Neural cell (in vitro differentiated cells): ENCODE measurements at regions not wholly inside any gene's neighbourhood (a gene's known extent, or its start where the extent isn't known, plus 50 kb on each side); places are given as distances from the start of the nearest gene placed in this dataset.
A peak's percentile ranks its signal among the peaks of the same experiment; 100 is the strongest.

Experiments used
- H2AFZ ChIP-seq: fragments of 200-600, 300-800 bp; sonication (generic), shearing (Covaris generic); 2 replicates; pipeline ENCODE4 v1.6.0; 2014; ENCODE audit warnings: low read depth, mild to moderate bottlenecking, antibody characterized with exemption, low read length, moderate library complexity
- H3F3A ChIP-seq: fragments of 200-600 bp; shearing (Covaris generic); 2 replicates; pipeline ENCODE4 v1.6.1; 2016; ENCODE audit warnings: mild to moderate bottlenecking, moderate library complexity, mixed read lengths, antibody characterized with exemption, low read length; ENCODE audit not compliant: insufficient read depth, poor library complexity, severe bottlenecking
- H3K27ac ChIP-seq: fragments of 200-600, 300-800 bp; sonication (generic), shearing (Covaris generic); 2 replicates; pipeline ENCODE4 v1.5.1; 2014; ENCODE audit warnings: mild to moderate bottlenecking, low read length, moderate library complexity
- H3K27me3 ChIP-seq: fragments of 300-800, 200-600 bp; sonication (generic), shearing (Covaris generic); 2 replicates; pipeline ENCODE4 v1.6.0; 2014; ENCODE audit warnings: mild to moderate bottlenecking, low read depth, low read length, moderate library complexity; ENCODE audit not compliant: insufficient read depth
- H3K36me3 ChIP-seq: fragments of 300-800, 200-600 bp; sonication (generic), shearing (Covaris generic); 2 replicates; pipeline ENCODE4 v1.5.1; 2014; ENCODE audit warnings: mild to moderate bottlenecking, antibody characterized with exemption, low read length, moderate library complexity; ENCODE audit not compliant: insufficient read depth
- H3K4me2 ChIP-seq: fragments of 300-800, 200-600 bp; sonication (generic), shearing (Covaris generic); 2 replicates; pipeline ENCODE4 v1.6.0; 2014; ENCODE audit warnings: mild to moderate bottlenecking, low read length
- H3K4me3 ChIP-seq: fragments of 300-800, 200-600 bp; sonication (generic), shearing (Covaris generic); 2 replicates; pipeline ENCODE4 v1.5.1; 2014; ENCODE audit warnings: mild to moderate bottlenecking, low read length, moderate library complexity
- H3K79me2 ChIP-seq: fragments of 200-600 bp; shearing (Covaris generic); replicated peaks from 2 replicates; pipeline ENCODE4 v1.6.0; 2014; ENCODE audit warnings: mild to moderate bottlenecking, low read length, moderate library complexity; ENCODE audit not compliant: insufficient read depth
- H3K9ac ChIP-seq: fragments of 300-800, 200-600 bp; sonication (generic), shearing (Covaris generic); 2 replicates; pipeline ENCODE4 v1.6.1; 2016; ENCODE audit warnings: mild to moderate bottlenecking, low read length, mixed read lengths
- H3K9me2 ChIP-seq: fragments of 200-600 bp; shearing (Covaris generic); 2 replicates; pipeline ENCODE4 v1.6.1; 2016; ENCODE audit warnings: mild to moderate bottlenecking, low read length, mixed read lengths; ENCODE audit not compliant: insufficient read depth
- H3K9me3 ChIP-seq: fragments of 200-600, 300-800 bp; sonication (generic), shearing (Covaris generic); 2 replicates; pipeline ENCODE4 v1.6.1; 2016; ENCODE audit warnings: mild to moderate bottlenecking, mixed run types, low read length, moderate library complexity, mixed read lengths
- H4K20me1 ChIP-seq: fragments of 200-600 bp; shearing (Covaris generic); 2 replicates; pipeline ENCODE4 v1.6.1; 2016; ENCODE audit warnings: mild to moderate bottlenecking, mixed run types; ENCODE audit not compliant: insufficient read depth
- CTCF ChIP-seq: fragments of 450-650 bp; IDR thresholded peaks from 2 replicates; pipeline ENCODE4 v1.5.1; 2014; ENCODE audit warnings: antibody characterized with exemption, mild to moderate bottlenecking, moderate library complexity; ENCODE audit not compliant: poor library complexity, severe bottlenecking
- EP300 ChIP-seq: fragments of 450-650 bp; conservative IDR thresholded peaks from 2 replicates; pipeline ENCODE4 v1.6.1; 2014; ENCODE audit warnings: antibody characterized with exemption, mild to moderate bottlenecking, moderate library complexity; ENCODE audit not compliant: poor library complexity, severe bottlenecking
- MXI1 ChIP-seq: fragments of 450-650 bp; conservative IDR thresholded peaks from 2 replicates; pipeline ENCODE4 v1.6.1; 2014; ENCODE audit warnings: antibody characterized with exemption, mild to moderate bottlenecking; ENCODE audit not compliant: poor library complexity, severe bottlenecking
- POLR2AphosphoS5 ChIP-seq: IDR thresholded peaks from 2 replicates; pipeline ENCODE4 v1.6.1; 2012
- RAD21 ChIP-seq: fragments of 450-650 bp; conservative IDR thresholded peaks from 2 replicates; pipeline ENCODE4 v1.6.1; 2014; ENCODE audit warnings: antibody characterized with exemption, mild to moderate bottlenecking, moderate library complexity
- REST ChIP-seq: IDR thresholded peaks from 2 replicates; pipeline ENCODE4 v1.6.1; 2012; ENCODE audit warnings: borderline replicate concordance
- TAF1 ChIP-seq: IDR thresholded peaks from 2 replicates; pipeline ENCODE4 v1.6.1; 2012; ENCODE audit warnings: low read depth

GRCh38 chr6:88539295-88539764 is 373.2 kb upstream of the CNR1 start:
- no peaks in the 10 kb centered on the region for H3K9me3 ChIP-seq
- H3K4me2 ChIP-seq = peak overlapping the region; percentile 57
- H3K79me2 ChIP-seq = no peaks in the 10 kb centered on the region
- H3F3A ChIP-seq = no peaks in the 10 kb centered on the region
- H3K9ac ChIP-seq = peak overlapping the region; percentile 54
- peak overlapping the region; percentile 39 for H3K4me3 ChIP-seq
- TF ChIP-seq REST (peak; percentile 38), POLR2AphosphoS5 (peak; percentile 35), CTCF (no peak), TAF1 (no peak)
- H3K27me3 ChIP-seq = no peaks in the 10 kb centered on the region
- no peaks in the 10 kb centered on the region for H3K9me2 ChIP-seq
- H3K36me3 ChIP-seq = no peaks in the 10 kb centered on the region
- peak overlapping the region; percentile 87 for H3K27ac ChIP-seq
- H4K20me1 ChIP-seq = no peaks in the 10 kb centered on the region
- peak overlapping the region; percentile 27 for H2AFZ ChIP-seq

- Histone ChIP-seq H4K20me1 (no peaks in the 10 kb centered on the region), H3K9me2 (no peaks in the 10 kb centered on the region), H3K27ac (peak overlapping the region; percentile 87), H3K9me3 (no peaks in the 10 kb centered on the region), H3K4me2 (peak overlapping the region; percentile 57), H3K4me3 (peak overlapping the region; percentile 39), H3K79me2 (no peaks in the 10 kb centered on the region), H3K9ac (peak overlapping the region; percentile 54), H3K36me3 (no peaks in the 10 kb centered on the region), H3K27me3 (no peaks in the 10 kb centered on the region), H2AFZ (peak overlapping the region; percentile 27), H3F3A (no peaks in the 10 kb centered on the region)
- TF ChIP-seq MXI1 (no peak), REST (peak; percentile 51), POLR2AphosphoS5 (peak; percentile 62), EP300 (no peak), RAD21 (no peak), CTCF (no peak)
Observed at GRCh38 chr6:88538840-88539239, 372.7 kb upstream of the CNR1 start.
